ENCODE measurements at regions not wholly inside any gene's neighbourhood (a gene's known extent, or its start where the extent isn't known, plus 50 kb on each side); places are given as distances from the start of the nearest gene placed in this dataset.

- ChIA-PET CTCF (no interaction called here), POLR2A (ENCODE audit: unreplicated experiment) (no interaction called here)
- no peak overlapping the region for H2BK20ac ChIP-seq (ENCODE audit: low read depth, low read length)
- no peak overlapping the region for H3K14ac ChIP-seq (replicated peaks; ENCODE audit: low read depth, low read length)
- H4K5ac ChIP-seq (ENCODE audit: low read depth, low read length), result no peak overlapping the region
- dilution Hi-C loops (cut with HindIII; ENCODE audit: low sequenced_read_pairs, unreplicated experiment), result no loop called here
- 20% methylated on average over 1 of the region's 7 CpGs; no CpG with 5 or more reads in 1 of the 2 experiments for WGBS, 2 experiments (ENCODE audit: extremely low coverage in 2 of 2, insufficient read length in 1 of 2)
- no peak for ATAC-seq (ENCODE audit: low read depth)
- H2BK15ac ChIP-seq (ENCODE audit: low read depth, low read length), result no peak overlapping the region
- H3K9me3 ChIP-seq (ENCODE audit: control insufficient read depth, insufficient read depth, low read length), result peaks cover 13% of the 10 kb centered on the region
- H3K18ac ChIP-seq (ENCODE audit: low read depth, low read length), result no peak overlapping the region
- H3K4me1 ChIP-seq (ENCODE audit: control insufficient read depth, insufficient read depth, low read length), result no peaks in the 10 kb centered on the region
- H3K56ac ChIP-seq (ENCODE audit: extremely low read depth, insufficient read depth, low read length), result no peak overlapping the region
- H3K23ac ChIP-seq (ENCODE audit: low read depth, low read length), result no peak overlapping the region
- H4K91ac ChIP-seq (ENCODE audit: insufficient read depth, low read depth, low read length), result no peak overlapping the region
- no peaks in the 10 kb centered on the region for H3K36me3 ChIP-seq (ENCODE audit: control insufficient read depth, insufficient read depth, low read length)
- H3K9ac ChIP-seq (ENCODE audit: low read depth, low read length), result no peak overlapping the region
- H2BK120ac ChIP-seq (ENCODE audit: low read depth, low read length), result no peak overlapping the region
- BruUV-seq (replicated peaks), result no TSS peak
- no peaks in the 10 kb centered on the region for H4K20me1 ChIP-seq (ENCODE audit: insufficient read depth, low read length)
- TF ChIP-seq ELK1 (IDR thresholded peaks at IDR 0.05; ENCODE audit: borderline replicate concordance, low read depth, low read length), result no peak
- TF ChIP-seq RFX5 (IDR thresholded peaks at IDR 0.05; ENCODE audit: low read depth, low read length), result no peak
- no peak for TF ChIP-seq MAFK (IDR thresholded peaks at IDR 0.05; ENCODE audit: low read depth, low read length)
- no peak for TF ChIP-seq SMC3 (IDR thresholded peaks at IDR 0.05; ENCODE audit: low read depth, low read length)
- no peak for TF ChIP-seq RCOR1 (IDR thresholded peaks at IDR 0.05; ENCODE audit: insufficient replicate concordance, low read length)
- no peak for TF ChIP-seq POLR2A (IDR thresholded peaks at IDR 0.05; ENCODE audit: low read depth, low read length)
- TF ChIP-seq BHLHE40 (IDR thresholded peaks at IDR 0.05; ENCODE audit: low read depth, low read length), result no peak
- no peak for TF ChIP-seq FOS (IDR thresholded peaks at IDR 0.05; ENCODE audit: low read depth, low read length)
- no peak for TF ChIP-seq RAD21 (IDR thresholded peaks at IDR 0.05; ENCODE audit: low read length)
- TF ChIP-seq CHD1 (IDR thresholded peaks at IDR 0.05; ENCODE audit: low read depth, low read length), result no peak
- no peak for TF ChIP-seq CEBPB (IDR thresholded peaks at IDR 0.05; ENCODE audit: low read depth, low read length)
- TF ChIP-seq MXI1 (IDR thresholded peaks at IDR 0.05; ENCODE audit: borderline replicate concordance, low read depth, low read length), result no peak
- TF ChIP-seq, protein P1, sequence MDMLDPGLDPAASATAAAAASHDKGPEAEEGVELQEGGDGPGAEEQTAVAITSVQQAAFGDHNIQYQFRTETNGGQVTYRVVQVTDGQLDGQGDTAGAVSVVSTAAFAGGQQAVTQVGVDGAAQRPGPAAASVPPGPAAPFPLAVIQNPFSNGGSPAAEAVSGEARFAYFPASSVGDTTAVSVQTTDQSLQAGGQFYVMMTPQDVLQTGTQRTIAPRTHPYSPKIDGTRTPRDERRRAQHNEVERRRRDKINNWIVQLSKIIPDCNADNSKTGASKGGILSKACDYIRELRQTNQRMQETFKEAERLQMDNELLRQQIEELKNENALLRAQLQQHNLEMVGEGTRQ (IDR thresholded peaks at IDR 0.05; ENCODE audit: low read depth, low read length), result no peak
- TF ChIP-seq NFE2L2 (IDR thresholded peaks at IDR 0.05; ENCODE audit: low read depth, low read length), result no peak
- no peak for TF ChIP-seq CTCF (conservative IDR thresholded peaks at IDR 0.05; ENCODE audit: low read depth, low read length)
- H3K4me2 ChIP-seq (ENCODE audit: low read depth, low read length), result no peak overlapping the region
- H4K8ac ChIP-seq (ENCODE audit: low read depth in 2 of 2, low read length in 2 of 2), result no peak overlapping the region
- no peaks in the 10 kb centered on the region for H3K79me1 ChIP-seq (ENCODE audit: low read depth in 1 of 2, low read length in 2 of 2)
- H2AK5ac ChIP-seq (ENCODE audit: low read depth, low read length), result no peak overlapping the region
- intact Hi-C loops (cut with micrococcal nuclease), result no loop called here
- H2AFZ ChIP-seq (replicated peaks; ENCODE audit: low read length, poor library complexity), result no peak overlapping the region
- no peaks in the 10 kb centered on the region for H3K27me3 ChIP-seq (ENCODE audit: control insufficient read depth, insufficient read depth, low read length)
- H2BK5ac ChIP-seq (ENCODE audit: low read depth, low read length, poor library complexity, severe bottlenecking), result no peak overlapping the region
- H2AK9ac ChIP-seq (replicated peaks; ENCODE audit: low read depth, low read length, poor library complexity), result peak overlapping the region; percentile 55
- DNase-seq, result no peak
- H3K4me3 ChIP-seq (ENCODE audit: insufficient read depth, low read depth, low read length), result no peak overlapping the region
- no peaks in the 10 kb centered on the region for H3K9me1 ChIP-seq (ENCODE audit: insufficient read depth, low read length)
- H3K4ac ChIP-seq (ENCODE audit: low read depth, low read length), result no peak overlapping the region
- in situ Hi-C loops (cut with MboI; ENCODE audit: low sequenced_read_pairs), result no loop called here
- no peak overlapping the region for H3K27ac ChIP-seq (ENCODE audit: insufficient read depth, low read length)
Observed at GRCh38 chr6:164007881-164008280, 593.4 kb downstream of the QKI start.

Data from IMR-90 (cell line).